Mesothelial cell of epicardium (in vitro differentiated cells): ENCODE measurements at regions not wholly inside any gene's neighbourhood (a gene's known extent, or its start where the extent isn't known, plus 50 kb on each side); places are given as distances from the start of the nearest gene placed in this dataset.

Experiments
- DNase-seq, 2 experiments: peaks; one replicate each; pipeline ENCODE4 v3.0.0; 2021; ENCODE audit warnings: low spot score in 2 of 2; ENCODE audit not compliant: unreplicated experiment in 2 of 2
- H3K27ac Mint-ChIP-seq: 2 replicates; pipeline ENCODE4 v1.8.0; 2021; ENCODE audit warnings: mixed read lengths
- H3K27me3 Mint-ChIP-seq: 2 replicates; pipeline ENCODE4 v1.8.0; 2021; ENCODE audit warnings: low read depth, mixed read lengths
- H3K36me3 Mint-ChIP-seq: 2 replicates; pipeline ENCODE4 v1.8.0; 2021; ENCODE audit warnings: mixed read lengths
- H3K4me1 Mint-ChIP-seq: 2 replicates; pipeline ENCODE4 v1.8.0; 2021; ENCODE audit warnings: mixed read lengths
- H3K4me3 Mint-ChIP-seq: 2 replicates; pipeline ENCODE4 v1.8.0; 2021; ENCODE audit warnings: mild to moderate bottlenecking, moderate library complexity, mixed read lengths
- H3K9me3 Mint-ChIP-seq: 2 replicates; pipeline ENCODE4 v1.8.0; 2021; ENCODE audit warnings: mixed read lengths
- TF ChIP-seq, protein P1 (sequence below): fragments of 200-600 bp; sonication (generic); IDR thresholded peaks from one replicate; pipeline ENCODE4 v1.5.0; 2021; ENCODE audit warnings: antibody characterized with exemption; ENCODE audit not compliant: unreplicated experiment

- H3K9me3 Mint-ChIP-seq: peaks cover 5% of the 10 kb centered on the region
- H3K4me1 Mint-ChIP-seq: no peaks in the 10 kb centered on the region
- H3K36me3 Mint-ChIP-seq: no peaks in the 10 kb centered on the region
- DNase-seq: no peak
- H3K27ac Mint-ChIP-seq: no peak overlapping the region
- H3K4me3 Mint-ChIP-seq: no peak overlapping the region
- peaks cover 47% of the 10 kb centered on the region for H3K27me3 Mint-ChIP-seq
- TF ChIP-seq, protein P1, sequence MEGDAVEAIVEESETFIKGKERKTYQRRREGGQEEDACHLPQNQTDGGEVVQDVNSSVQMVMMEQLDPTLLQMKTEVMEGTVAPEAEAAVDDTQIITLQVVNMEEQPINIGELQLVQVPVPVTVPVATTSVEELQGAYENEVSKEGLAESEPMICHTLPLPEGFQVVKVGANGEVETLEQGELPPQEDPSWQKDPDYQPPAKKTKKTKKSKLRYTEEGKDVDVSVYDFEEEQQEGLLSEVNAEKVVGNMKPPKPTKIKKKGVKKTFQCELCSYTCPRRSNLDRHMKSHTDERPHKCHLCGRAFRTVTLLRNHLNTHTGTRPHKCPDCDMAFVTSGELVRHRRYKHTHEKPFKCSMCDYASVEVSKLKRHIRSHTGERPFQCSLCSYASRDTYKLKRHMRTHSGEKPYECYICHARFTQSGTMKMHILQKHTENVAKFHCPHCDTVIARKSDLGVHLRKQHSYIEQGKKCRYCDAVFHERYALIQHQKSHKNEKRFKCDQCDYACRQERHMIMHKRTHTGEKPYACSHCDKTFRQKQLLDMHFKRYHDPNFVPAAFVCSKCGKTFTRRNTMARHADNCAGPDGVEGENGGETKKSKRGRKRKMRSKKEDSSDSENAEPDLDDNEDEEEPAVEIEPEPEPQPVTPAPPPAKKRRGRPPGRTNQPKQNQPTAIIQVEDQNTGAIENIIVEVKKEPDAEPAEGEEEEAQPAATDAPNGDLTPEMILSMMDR: no peak
Measured at GRCh38 chr1:30532621-30533020, 190.8 kb downstream of the MATN1 start.

- peaks cover 5% of the 10 kb centered on the region for H3K9me3 Mint-ChIP-seq
- H3K4me1 Mint-ChIP-seq: peaks cover 4% of the 10 kb centered on the region
- peaks cover 50% of the 10 kb centered on the region for H3K27me3 Mint-ChIP-seq
- H3K27ac Mint-ChIP-seq: no peak overlapping the region
- H3K36me3 Mint-ChIP-seq: no peaks in the 10 kb centered on the region
- TF ChIP-seq, protein P1: no peak
- peak in 1 of 2 experiments; percentile 34 for DNase-seq
- no peak overlapping the region for H3K4me3 Mint-ChIP-seq
Measured at GRCh38 chr1:30527511-30528140, 195.8 kb downstream of the MATN1 start.

- Mint-ChIP-seq H3K27me3 (peaks cover 53% of the 10 kb centered on the region), H3K4me3 (no peak overlapping the region), H3K36me3 (no peaks in the 10 kb centered on the region), H3K9me3 (peaks cover 5% of the 10 kb centered on the region), H3K4me1 (peaks cover 4% of the 10 kb centered on the region), H3K27ac (no peak overlapping the region)
- TF ChIP-seq, protein P1: no peak
- DNase-seq: peak in 1 of 2 experiments; percentile 17
Measured at GRCh38 chr1:30526652-30527345, 196.6 kb downstream of the MATN1 start.

- TF ChIP-seq, protein P1: no peak
- Mint-ChIP-seq H3K36me3 (no peaks in the 10 kb centered on the region), H3K9me3 (peaks cover 5% of the 10 kb centered on the region), H3K27ac (no peak overlapping the region), H3K4me1 (peaks cover 4% of the 10 kb centered on the region), H3K27me3 (peaks cover 56% of the 10 kb centered on the region), H3K4me3 (no peak overlapping the region)
- peak in 1 of 2 experiments; percentile 37 for DNase-seq
Measured at GRCh38 chr1:30525971-30526651, 197.3 kb downstream of the MATN1 start.

GRCh38 chr1:30525631-30525970 is 197.8 kb downstream of the MATN1 start:
- no peak overlapping the region for H3K27ac Mint-ChIP-seq
- TF ChIP-seq, protein P1: no peak
- peaks cover 4% of the 10 kb centered on the region for H3K4me1 Mint-ChIP-seq
- no peaks in the 10 kb centered on the region for H3K36me3 Mint-ChIP-seq
- peaks cover 5% of the 10 kb centered on the region for H3K9me3 Mint-ChIP-seq
- peak in 1 of 2 experiments; percentile 34 for DNase-seq
- peaks cover 56% of the 10 kb centered on the region for H3K27me3 Mint-ChIP-seq
- no peak overlapping the region for H3K4me3 Mint-ChIP-seq
